GM19351 (cell line): ENCODE measurements at regions not wholly inside any gene's neighbourhood (a gene's known extent, or its start where the extent isn't known, plus 50 kb on each side); places are given as distances from the start of the nearest gene placed in this dataset.
"Not testable (repeated sequence)": the region's sequence is repeated elsewhere in the genome, so short reads cannot be mapped to it uniquely, and the experiment has no call there.

Experiments
- ATAC-seq: cut with Tn5 transposase; IDR thresholded peaks from one replicate; pipeline ENCODE4 v1.9.1; 2021; ENCODE audit warnings: mild to moderate bottlenecking, moderate library complexity; ENCODE audit not compliant: unreplicated experiment

- no peak for ATAC-seq
These were observed 662.0 kb upstream of the GBE1 start for GRCh38 chr3:82423268-82424030.

- no peak for ATAC-seq
These were observed 655.4 kb upstream of the GBE1 start for GRCh38 chr3:82416830-82417229.

- ATAC-seq: no peak
These were observed 654.9 kb upstream of the GBE1 start for GRCh38 chr3:82416349-82416748.

- ATAC-seq: no peak
These were observed 651.7 kb upstream of the GBE1 start for GRCh38 chr3:82413171-82413570.

GRCh38 chr3:82410366-82410765 is 648.9 kb upstream of the GBE1 start:
- no peak for ATAC-seq

- no peak for ATAC-seq
These were observed 648.4 kb upstream of the GBE1 start for GRCh38 chr3:82409842-82410241.

GRCh38 chr3:82392203-82392775 is 630.8 kb upstream of the GBE1 start:
- no peak for ATAC-seq

GRCh38 chr3:82390868-82391267 is 629.4 kb upstream of the GBE1 start:
- ATAC-seq: no peak

GRCh38 chr3:82386647-82387046 is 625.2 kb upstream of the GBE1 start:
- no peak for ATAC-seq

GRCh38 chr3:82384181-82384580 is 622.7 kb upstream of the GBE1 start:
- no peak for ATAC-seq

- no peak for ATAC-seq
These were observed 621.4 kb upstream of the GBE1 start for GRCh38 chr3:82382831-82383230.

- no peak for ATAC-seq
These were observed 616.9 kb upstream of the GBE1 start for GRCh38 chr3:82378392-82378791.

GRCh38 chr3:82376883-82377282 is 615.4 kb upstream of the GBE1 start:
- no peak for ATAC-seq

- ATAC-seq: not testable (repeated sequence)
These were observed 612.4 kb upstream of the GBE1 start for GRCh38 chr3:82373833-82374232.

GRCh38 chr3:82364827-82365226 is 603.4 kb upstream of the GBE1 start:
- no peak for ATAC-seq

- no peak for ATAC-seq
These were observed 601.7 kb upstream of the GBE1 start for GRCh38 chr3:82363131-82363530.

- ATAC-seq: no peak
These were observed 593.8 kb upstream of the GBE1 start for GRCh38 chr3:82355228-82355627.

GRCh38 chr3:82354228-82354627 is 592.8 kb upstream of the GBE1 start:
- no peak for ATAC-seq

GRCh38 chr3:82353306-82354171 is 592.1 kb upstream of the GBE1 start:
- ATAC-seq: no peak

- no peak for ATAC-seq
These were observed 586.1 kb upstream of the GBE1 start for GRCh38 chr3:82347585-82347984.

- no peak for ATAC-seq
These were observed 581.1 kb upstream of the GBE1 start for GRCh38 chr3:82342521-82342920.

GRCh38 chr3:82329300-82329699 is 567.9 kb upstream of the GBE1 start:
- ATAC-seq: no peak
